Stomach (tissue), 8 donors: ENCODE measurements at regions not wholly inside any gene's neighbourhood (a gene's known extent, or its start where the extent isn't known, plus 50 kb on each side); places are given as distances from the start of the nearest gene placed in this dataset.

Experiments
- DNase-seq, 2 donors: peaks; one replicate each; pipeline versions ENCODE4 v3.0.0 to v3.0.0-alpha.2; 2013 to 2019
- H3K27ac ChIP-seq, 5 donors: fragments of 200-600 bp in 4 of 5; sonication (generic) in 4 of 5; one replicate each; pipeline ENCODE4 v1.5.1; 2013 to 2019; ENCODE audit warnings: mild to moderate bottlenecking in 1 of 5, moderate library complexity in 1 of 5
- H3K27me3 ChIP-seq, 3 donors: fragments of 200-600 bp; sonication (generic); one replicate each; pipeline ENCODE4 v1.5.1; 2017 to 2019; ENCODE audit warnings: mixed run types in 1 of 3
- H3K36me3 ChIP-seq, 4 donors: fragments of 200-600 bp; sonication (generic); 1 replicate in 3 of 4; 2 replicates in 1 of 4; pipeline ENCODE4 v1.5.1; 2016 to 2019
- H3K4me1 ChIP-seq, 4 donors: fragments of 200-600 bp; sonication (generic); one replicate each; pipeline ENCODE4 v1.5.1; 2016 to 2019
- H3K4me3 ChIP-seq, 4 donors: fragments of 200-600 bp; sonication (generic) in 3 of 4; one replicate each; pipeline ENCODE4 v1.5.1; 2016 to 2019; ENCODE audit warnings: mild to moderate bottlenecking in 1 of 4
- H3K9me3 ChIP-seq, 4 donors: fragments of 200-600 bp; sonication (generic); one replicate each; pipeline ENCODE4 v1.5.1; 2016 to 2019
- EP300 ChIP-seq: sonication (generic); formaldehyde crosslinking; IDR thresholded peaks from one replicate; pipeline ENCODE4 v1.6.1; 2017; ENCODE audit warnings: antibody characterized with exemption
- POLR2A ChIP-seq, 4 donors: fragments of 450-650 bp; IDR thresholded peaks; one replicate each; pipeline ENCODE4 v1.6.1; 2016; ENCODE audit warnings: antibody characterized with exemption in 4 of 4, control low read depth in 2 of 4, mild to moderate bottlenecking in 1 of 4, moderate library complexity in 1 of 4
- POLR2AphosphoS5 ChIP-seq, 3 donors: sonication (generic); formaldehyde crosslinking; IDR thresholded peaks; one replicate each; pipeline ENCODE4 v1.6.1; 2016; ENCODE audit warnings: antibody characterized with exemption in 3 of 3
- WGBS, 5 donors: extraction: QIAGEN DNeasy Blood & Tissue Kit in 3 of 5; methylation state at CpG; one replicate each; pipeline versions ENCODE4 v1.1.5 to v1.1.7; 2013 to 2018; 5-methylcytosine and 5-hydroxymethylcytosine counted together
- intact Hi-C: fragments of 100-400 bp; cut with DNase I; formaldehyde crosslinking; loops from one replicate; pipeline ENCODE4 v1.15.1; 2023; ENCODE audit warnings: low total_unique reads
- TF ChIP-seq, protein P1 (sequence below), 7 experiments: fragments of 450-650 bp in 4 of 7; fragments of 200-600 bp in 3 of 7; sonication (generic) in 3 of 7; IDR thresholded peaks; one replicate each; pipeline ENCODE4 v1.5.1; 2016 to 2019; ENCODE audit warnings: antibody characterized with exemption in 7 of 7, control low read depth in 2 of 7, mild to moderate bottlenecking in 1 of 7
- donor health status: healthy with polysubstance abuse.
- donor health status: Bipolar disorder and iron deficiency.
- donor health status: healthy.

DNA sequence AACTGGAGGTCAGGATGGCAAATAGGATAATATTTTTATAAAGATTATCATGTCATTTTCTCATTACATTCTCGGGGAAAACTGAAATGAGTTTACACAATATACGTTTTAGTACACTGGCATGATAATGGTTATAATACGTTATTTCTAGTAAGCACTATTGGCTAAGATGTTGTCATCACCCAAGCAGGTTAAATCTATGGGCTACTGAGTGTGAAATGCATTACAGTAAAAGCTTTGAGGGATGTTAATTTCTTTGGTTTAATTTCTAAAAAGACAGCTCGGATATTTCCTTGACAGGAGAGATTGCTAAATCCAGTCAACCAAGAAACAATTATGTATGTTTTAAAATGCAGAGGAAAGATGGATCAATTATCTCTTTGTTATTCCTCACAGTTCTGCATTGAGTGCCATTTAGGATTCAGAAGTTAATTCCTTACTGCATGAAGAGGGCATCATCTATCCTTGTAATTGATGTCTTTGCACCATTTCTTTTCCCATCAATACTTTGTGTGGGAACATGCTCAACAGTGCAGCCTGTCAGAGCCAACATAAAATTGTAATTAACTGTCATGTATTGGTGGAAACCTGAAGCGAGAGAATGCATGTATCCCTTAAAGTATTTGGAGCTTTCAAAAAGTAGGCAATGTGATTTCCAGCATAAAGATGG is 222.4 kb upstream of the ZP4 start:
- no peaks in the 10 kb centered on the region for H3K9me3 ChIP-seq
- no peaks in the 10 kb centered on the region for H3K4me1 ChIP-seq
- no peak overlapping the region for H3K4me3 ChIP-seq
- WGBS, 5 donors: 60 to 71% (median 71%) methylated on average over 5 of the region's 5 CpGs
- H3K27ac ChIP-seq: no peak overlapping the region
- no peak for TF ChIP-seq POLR2AphosphoS5 (IDR thresholded peaks at IDR 0.05)
- no peak for TF ChIP-seq EP300
- TF ChIP-seq, protein P1, sequence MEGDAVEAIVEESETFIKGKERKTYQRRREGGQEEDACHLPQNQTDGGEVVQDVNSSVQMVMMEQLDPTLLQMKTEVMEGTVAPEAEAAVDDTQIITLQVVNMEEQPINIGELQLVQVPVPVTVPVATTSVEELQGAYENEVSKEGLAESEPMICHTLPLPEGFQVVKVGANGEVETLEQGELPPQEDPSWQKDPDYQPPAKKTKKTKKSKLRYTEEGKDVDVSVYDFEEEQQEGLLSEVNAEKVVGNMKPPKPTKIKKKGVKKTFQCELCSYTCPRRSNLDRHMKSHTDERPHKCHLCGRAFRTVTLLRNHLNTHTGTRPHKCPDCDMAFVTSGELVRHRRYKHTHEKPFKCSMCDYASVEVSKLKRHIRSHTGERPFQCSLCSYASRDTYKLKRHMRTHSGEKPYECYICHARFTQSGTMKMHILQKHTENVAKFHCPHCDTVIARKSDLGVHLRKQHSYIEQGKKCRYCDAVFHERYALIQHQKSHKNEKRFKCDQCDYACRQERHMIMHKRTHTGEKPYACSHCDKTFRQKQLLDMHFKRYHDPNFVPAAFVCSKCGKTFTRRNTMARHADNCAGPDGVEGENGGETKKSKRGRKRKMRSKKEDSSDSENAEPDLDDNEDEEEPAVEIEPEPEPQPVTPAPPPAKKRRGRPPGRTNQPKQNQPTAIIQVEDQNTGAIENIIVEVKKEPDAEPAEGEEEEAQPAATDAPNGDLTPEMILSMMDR (IDR thresholded peaks at IDR 0.05): no peak
- TF ChIP-seq POLR2A (IDR thresholded peaks at IDR 0.05): no peak
- no peaks in the 10 kb centered on the region for H3K27me3 ChIP-seq
- intact Hi-C loops: no loop called here
- no peak for DNase-seq
- no peaks in the 10 kb centered on the region for H3K36me3 ChIP-seq

- no peaks in the 10 kb centered on the region for H3K4me1 ChIP-seq
- no peak overlapping the region for H3K27ac ChIP-seq
- H3K9me3 ChIP-seq: no peaks in the 10 kb centered on the region
- WGBS, 5 donors: 57 to 71% (median 60%) methylated on average over 2 of the region's 2 CpGs
- no peaks in the 10 kb centered on the region for H3K27me3 ChIP-seq
- TF ChIP-seq POLR2AphosphoS5 (IDR thresholded peaks at IDR 0.05) (no peak), EP300 (no peak), POLR2A (IDR thresholded peaks at IDR 0.05) (no peak)
- TF ChIP-seq, protein P1 (IDR thresholded peaks at IDR 0.05): no peak
- intact Hi-C loops: no loop called here
- no peak for DNase-seq
- H3K36me3 ChIP-seq: no peaks in the 10 kb centered on the region
- H3K4me3 ChIP-seq: no peak overlapping the region
Observed at GRCh38 chr1:238111516-238111915, 220.8 kb upstream of the ZP4 start.

- no peak for DNase-seq
- intact Hi-C loops: no loop called here
- no peaks in the 10 kb centered on the region for H3K36me3 ChIP-seq
- H3K9me3 ChIP-seq: no peaks in the 10 kb centered on the region
- TF ChIP-seq POLR2A (IDR thresholded peaks at IDR 0.05) (no peak), EP300 (no peak), POLR2AphosphoS5 (IDR thresholded peaks at IDR 0.05) (no peak)
- TF ChIP-seq, protein P1 (IDR thresholded peaks at IDR 0.05): no peak
- H3K4me3 ChIP-seq: no peak overlapping the region
- H3K27ac ChIP-seq: no peak overlapping the region
- no peaks in the 10 kb centered on the region for H3K27me3 ChIP-seq
- H3K4me1 ChIP-seq: no peaks in the 10 kb centered on the region
- WGBS, 5 donors: 27 to 58% (median 31%) methylated on average over 1 of the region's 1 CpG
Observed at GRCh38 chr1:238111081-238111480, 220.4 kb upstream of the ZP4 start.

- intact Hi-C loops: no loop called here
- no peaks in the 10 kb centered on the region for H3K27me3 ChIP-seq
- no peak overlapping the region for H3K4me3 ChIP-seq
- no peaks in the 10 kb centered on the region for H3K9me3 ChIP-seq
- WGBS, 5 donors: 64 to 93% (median 88%) methylated on average over 2 of the region's 2 CpGs
- H3K27ac ChIP-seq: no peak overlapping the region
- TF ChIP-seq POLR2A (IDR thresholded peaks at IDR 0.05): no peak
- TF ChIP-seq, protein P1 (IDR thresholded peaks at IDR 0.05): no peak
- no peak for TF ChIP-seq POLR2AphosphoS5 (IDR thresholded peaks at IDR 0.05)
- no peak for TF ChIP-seq EP300
- no peaks in the 10 kb centered on the region for H3K36me3 ChIP-seq
- no peak for DNase-seq
- no peaks in the 10 kb centered on the region for H3K4me1 ChIP-seq
Observed at GRCh38 chr1:238108417-238108816, 217.7 kb upstream of the ZP4 start.
